ENCODE measurements at regions not wholly inside any gene's neighbourhood (a gene's known extent, or its start where the extent isn't known, plus 50 kb on each side); places are given as distances from the start of the nearest gene placed in this dataset.

- no peak for TF ChIP-seq ATF2 (CRISPR knock-in tag; IDR thresholded peaks at IDR 0.05; ENCODE audit: borderline replicate concordance, low read depth)
These were observed 186.5 kb upstream of the GALNT2 start (continued) for GRCh38 chr1:229880271-229881170.

GRCh38 chr1:229882621-229883020 is 184.4 kb upstream of the GALNT2 start:
- no peak for TF ChIP-seq SMAD3 (CRISPR knock-in tag; IDR thresholded peaks at IDR 0.05; ENCODE audit: borderline replicate concordance)
- no peak for TF ChIP-seq FOXJ3 (CRISPR knock-in tag; IDR thresholded peaks at IDR 0.05; ENCODE audit: borderline replicate concordance)
- no peak for TF ChIP-seq NR2C2 (CRISPR knock-in tag; IDR thresholded peaks at IDR 0.05)
- no peak for TF ChIP-seq PRDM15 (CRISPR knock-in tag; IDR thresholded peaks at IDR 0.05)
- TF ChIP-seq JAZF1 (CRISPR knock-in tag; IDR thresholded peaks at IDR 0.05), result no peak
- no peak for TF ChIP-seq NR3C1 (CRISPR knock-in tag; conservative IDR thresholded peaks at IDR 0.05; ENCODE audit: low read depth)
- ATAC-seq, result no peak
- DNase-seq (ENCODE audit: low spot score), result no peak
- Mint-ChIP-seq H3K4me3 (no peak overlapping the region), H3K9me3 (0 out of 2 replicates have a peak, but pooled peaks cover 3% of the 10 kb centered on the region), H3K27ac (no peak overlapping the region), H3K27me3 (ENCODE audit: low read depth) (no peaks in the 10 kb centered on the region), H3K4me1 (0 out of 2 replicates have a peak, but pooled peaks cover 5% of the 10 kb centered on the region), H3K36me3 (no peaks in the 10 kb centered on the region)
- ChIA-PET CTCF (no interaction called here), POLR2A (no interaction called here)

GRCh38 chr1:229883504-229884200 is 183.4 kb upstream of the GALNT2 start:
- Mint-ChIP-seq H3K27ac (no peak overlapping the region), H3K9me3 (peaks cover 7% of the 10 kb centered on the region; the same call in 1 of the 2 replicates), H3K36me3 (no peaks in the 10 kb centered on the region), H3K27me3 (ENCODE audit: low read depth) (no peaks in the 10 kb centered on the region), H3K4me1 (0 out of 2 replicates have a peak, but pooled peaks cover 5% of the 10 kb centered on the region), H3K4me3 (no peak overlapping the region)
- ATAC-seq (no peak), DNase-seq (ENCODE audit: low spot score) (no peak)
- ChIA-PET CTCF (interaction anchor here (1.3 kb wide), 1 partner anchor 34 kb away, joined by 4 read pairs; no protein-coding TSS in a partner anchor), POLR2A (no interaction called here)
- TF ChIP-seq PRDM15 (CRISPR knock-in tag; IDR thresholded peaks at IDR 0.05) (no peak), ZNF281 (CRISPR knock-in tag; IDR thresholded peaks at IDR 0.05) (no peak), ZNF671 (CRISPR knock-in tag; IDR thresholded peaks at IDR 0.05) (no peak), KAT7 (CRISPR knock-in tag; IDR thresholded peaks at IDR 0.05; ENCODE audit: borderline replicate concordance) (no peak)
